WERI-Rb-1 (cell line): ENCODE measurements at regions not wholly inside any gene's neighbourhood (a gene's known extent, or its start where the extent isn't known, plus 50 kb on each side); places are given as distances from the start of the nearest gene placed in this dataset.

Experiments
- DNase-seq: peaks from one replicate; pipeline ENCODE4 v3.0.0-alpha.2; 2020
- H3K27ac ChIP-seq: fragments of 250-450 bp; sonication (Bioruptor Pico); 2 replicates; pipeline ENCODE4 v1.5.1; 2020; ENCODE audit warnings: mild to moderate bottlenecking, moderate library complexity
- H3K27me3 ChIP-seq: fragments of 250-450 bp; sonication (Bioruptor Pico); 2 replicates; pipeline ENCODE4 v1.5.1; 2021; ENCODE audit warnings: mild to moderate bottlenecking, low read depth, moderate library complexity; ENCODE audit not compliant: insufficient read depth, severe bottlenecking
- H3K36me3 ChIP-seq: fragments of 250-450 bp; sonication (Bioruptor Pico); 2 replicates; pipeline ENCODE4 v1.5.1; 2020; ENCODE audit warnings: mild to moderate bottlenecking, moderate library complexity
- H3K4me3 ChIP-seq: 2 replicates; pipeline ENCODE4 v1.5.1; 2011; ENCODE audit warnings: low read depth, mild to moderate bottlenecking, control low read depth, low read length
- H3K9me3 ChIP-seq: fragments of 250-450 bp; sonication (Bioruptor Pico); 2 replicates; pipeline ENCODE4 v1.5.1; 2021; ENCODE audit warnings: mild to moderate bottlenecking, moderate library complexity; ENCODE audit not compliant: severe bottlenecking
- TF ChIP-seq, protein P1 (sequence below): IDR thresholded peaks from 2 replicates; pipeline ENCODE4 v1.5.1; 2011; ENCODE audit warnings: low read depth, mild to moderate bottlenecking, control low read depth, inconsistent platforms, low read length

DNA sequence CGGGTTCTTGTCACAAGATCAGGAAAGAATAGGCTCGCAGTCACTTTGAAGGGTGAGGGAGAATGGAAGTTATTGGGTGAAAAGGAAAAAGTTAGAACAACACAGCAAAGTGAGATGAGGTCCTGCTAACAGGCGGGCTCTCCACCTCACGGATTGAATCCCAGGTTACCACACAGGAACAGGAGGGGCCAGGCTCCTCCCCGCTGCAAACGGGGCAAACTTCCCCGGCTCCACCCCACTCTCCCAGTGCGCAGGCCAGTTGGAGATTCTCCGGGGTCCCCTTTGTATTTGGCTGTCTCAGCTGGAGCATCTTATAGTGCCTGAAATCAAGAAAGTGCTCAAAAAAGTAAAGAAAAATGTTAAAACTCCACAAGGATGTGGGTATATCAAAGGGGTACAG, 78.3 kb upstream of the IPO5 start:
- TF ChIP-seq, protein P1, sequence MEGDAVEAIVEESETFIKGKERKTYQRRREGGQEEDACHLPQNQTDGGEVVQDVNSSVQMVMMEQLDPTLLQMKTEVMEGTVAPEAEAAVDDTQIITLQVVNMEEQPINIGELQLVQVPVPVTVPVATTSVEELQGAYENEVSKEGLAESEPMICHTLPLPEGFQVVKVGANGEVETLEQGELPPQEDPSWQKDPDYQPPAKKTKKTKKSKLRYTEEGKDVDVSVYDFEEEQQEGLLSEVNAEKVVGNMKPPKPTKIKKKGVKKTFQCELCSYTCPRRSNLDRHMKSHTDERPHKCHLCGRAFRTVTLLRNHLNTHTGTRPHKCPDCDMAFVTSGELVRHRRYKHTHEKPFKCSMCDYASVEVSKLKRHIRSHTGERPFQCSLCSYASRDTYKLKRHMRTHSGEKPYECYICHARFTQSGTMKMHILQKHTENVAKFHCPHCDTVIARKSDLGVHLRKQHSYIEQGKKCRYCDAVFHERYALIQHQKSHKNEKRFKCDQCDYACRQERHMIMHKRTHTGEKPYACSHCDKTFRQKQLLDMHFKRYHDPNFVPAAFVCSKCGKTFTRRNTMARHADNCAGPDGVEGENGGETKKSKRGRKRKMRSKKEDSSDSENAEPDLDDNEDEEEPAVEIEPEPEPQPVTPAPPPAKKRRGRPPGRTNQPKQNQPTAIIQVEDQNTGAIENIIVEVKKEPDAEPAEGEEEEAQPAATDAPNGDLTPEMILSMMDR = no peak
- no peaks in the 10 kb centered on the region for H3K36me3 ChIP-seq
- no peaks in the 10 kb centered on the region for H3K27me3 ChIP-seq
- H3K27ac ChIP-seq = no peak overlapping the region
- no peak overlapping the region for H3K4me3 ChIP-seq
- no peak for DNase-seq
- no peaks in the 10 kb centered on the region for H3K9me3 ChIP-seq

- no peak overlapping the region for H3K27ac ChIP-seq
- H3K27me3 ChIP-seq = no peaks in the 10 kb centered on the region
- no peaks in the 10 kb centered on the region for H3K9me3 ChIP-seq
- H3K36me3 ChIP-seq = no peaks in the 10 kb centered on the region
- no peak for DNase-seq
- H3K4me3 ChIP-seq = no peak overlapping the region
- TF ChIP-seq, protein P1 = no peak
Measured at GRCh38 chr13:97875911-97876310, 77.6 kb upstream of the IPO5 start.

- DNase-seq = no peak
- no peak overlapping the region for H3K4me3 ChIP-seq
- no peaks in the 10 kb centered on the region for H3K36me3 ChIP-seq
- TF ChIP-seq, protein P1 = no peak
- H3K27ac ChIP-seq = no peak overlapping the region
- H3K27me3 ChIP-seq = no peaks in the 10 kb centered on the region
- no peaks in the 10 kb centered on the region for H3K9me3 ChIP-seq
Measured at GRCh38 chr13:97878431-97879375, 74.8 kb upstream of the IPO5 start.

DNA sequence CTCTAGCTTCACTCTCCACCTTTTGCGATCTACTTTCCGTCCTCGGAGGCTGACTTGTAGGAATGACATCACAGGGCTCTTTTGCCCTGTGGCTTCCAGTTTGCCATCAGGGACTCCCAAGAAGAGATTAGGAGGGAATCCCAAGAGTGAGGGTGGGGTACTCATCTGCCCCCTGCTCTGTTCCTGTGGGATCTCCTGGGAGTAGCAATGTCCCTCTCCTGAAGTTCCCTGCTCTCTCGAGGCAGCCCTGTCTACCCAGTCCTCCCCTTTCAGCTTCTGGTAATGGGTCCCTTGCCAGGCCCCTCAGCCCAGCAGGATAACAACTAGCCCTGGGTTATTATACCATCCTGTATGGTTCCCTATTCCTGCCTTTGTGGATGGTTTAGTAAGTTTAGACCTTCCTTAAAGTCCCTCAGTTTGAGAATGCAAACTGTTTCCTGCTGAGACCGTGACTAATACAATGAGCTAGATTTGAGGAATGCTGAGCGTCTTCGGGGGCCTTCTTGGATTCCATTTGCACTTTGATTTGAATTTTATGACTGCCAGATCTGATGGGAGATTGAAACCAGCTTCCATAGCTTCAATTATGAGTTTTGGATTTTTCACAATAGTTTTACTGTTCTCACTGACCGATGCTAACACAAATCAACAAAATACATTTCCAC, 73.7 kb upstream of the IPO5 start:
- H3K4me3 ChIP-seq = no peak overlapping the region
- H3K9me3 ChIP-seq = no peaks in the 10 kb centered on the region
- no peak for DNase-seq
- no peaks in the 10 kb centered on the region for H3K36me3 ChIP-seq
- TF ChIP-seq, protein P1 = no peak
- H3K27me3 ChIP-seq = no peaks in the 10 kb centered on the region
- H3K27ac ChIP-seq = no peak overlapping the region

DNA sequence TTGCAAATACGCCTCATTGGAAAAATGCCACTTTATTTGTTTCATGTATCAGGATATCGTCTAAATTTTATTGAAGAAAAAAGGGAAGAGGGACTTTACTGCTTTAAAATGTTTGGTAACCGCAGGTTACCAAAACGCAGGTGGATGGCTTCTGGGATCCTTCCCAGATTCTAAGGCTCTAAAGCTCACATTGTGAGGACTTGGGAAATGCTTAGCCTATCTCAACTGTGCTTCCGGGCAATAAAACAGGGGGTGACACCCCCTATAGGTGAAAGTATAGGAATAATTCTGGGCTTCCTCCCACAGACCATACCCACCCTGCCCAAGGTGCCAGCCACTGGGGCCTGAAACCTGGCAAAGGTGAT, 73.2 kb upstream of the IPO5 start:
- TF ChIP-seq, protein P1 = no peak
- no peak overlapping the region for H3K4me3 ChIP-seq
- no peaks in the 10 kb centered on the region for H3K27me3 ChIP-seq
- H3K36me3 ChIP-seq = no peaks in the 10 kb centered on the region
- DNase-seq = no peak
- H3K27ac ChIP-seq = no peak overlapping the region
- H3K9me3 ChIP-seq = no peaks in the 10 kb centered on the region
